ENCODE measurements at regions not wholly inside any gene's neighbourhood (a gene's known extent, or its start where the extent isn't known, plus 50 kb on each side); places are given as distances from the start of the nearest gene placed in this dataset.

GRCh38 chr6:137779982-137780381, 87.1 kb upstream of the TNFAIP3 start:
- no peak for DNase-seq (ENCODE audit: low spot score)

GRCh38 chr6:137780447-137781034, 86.5 kb upstream of the TNFAIP3 start:
- DNase-seq (ENCODE audit: low spot score), result no peak

- no peak for DNase-seq (ENCODE audit: low spot score)
Observed at GRCh38 chr6:137781639-137782038, 85.4 kb upstream of the TNFAIP3 start.

- DNase-seq (ENCODE audit: low spot score), result no peak
Observed at GRCh38 chr6:137782166-137783039, 84.7 kb upstream of the TNFAIP3 start.

- DNase-seq (ENCODE audit: low spot score), result no peak
Observed at GRCh38 chr6:137783710-137784109, 83.3 kb upstream of the TNFAIP3 start.

- no peak for DNase-seq (ENCODE audit: low spot score)
Observed at GRCh38 chr6:137784583-137784982, 82.5 kb upstream of the TNFAIP3 start.

GRCh38 chr6:137787016-137787415, 80.0 kb upstream of the TNFAIP3 start:
- DNase-seq (ENCODE audit: low spot score), result no peak

GRCh38 chr6:137788248-137788647, 78.8 kb upstream of the TNFAIP3 start:
- DNase-seq (ENCODE audit: low spot score), result no peak

- DNase-seq (ENCODE audit: low spot score), result no peak
Observed at GRCh38 chr6:137791281-137792159, 75.5 kb upstream of the TNFAIP3 start.

- no peak for DNase-seq (ENCODE audit: low spot score)
Observed at GRCh38 chr6:137792160-137793033, 74.7 kb upstream of the TNFAIP3 start.

- DNase-seq (ENCODE audit: low spot score), result no peak
Observed at GRCh38 chr6:137793805-137794515, 73.1 kb upstream of the TNFAIP3 start.

GRCh38 chr6:137794516-137795201, 72.4 kb upstream of the TNFAIP3 start:
- no peak for DNase-seq (ENCODE audit: low spot score)

- no peak for DNase-seq (ENCODE audit: low spot score)
Observed at GRCh38 chr6:137795501-137795900, 71.6 kb upstream of the TNFAIP3 start.

GRCh38 chr6:137798261-137798660, 68.8 kb upstream of the TNFAIP3 start:
- no peak for DNase-seq (ENCODE audit: low spot score)

GRCh38 chr6:137798846-137799245, 68.2 kb upstream of the TNFAIP3 start:
- no peak for DNase-seq (ENCODE audit: low spot score)

GRCh38 chr6:137799950-137800568, 67.0 kb upstream of the TNFAIP3 start:
- peak; percentile 77 for DNase-seq (ENCODE audit: low spot score)

GRCh38 chr6:137800762-137801161, 66.3 kb upstream of the TNFAIP3 start:
- no peak for DNase-seq (ENCODE audit: low spot score)

GRCh38 chr6:137801352-137802114, 65.5 kb upstream of the TNFAIP3 start:
- no peak for DNase-seq (ENCODE audit: low spot score)
